H1 (cell line): ENCODE measurements at regions not wholly inside any gene's neighbourhood (a gene's known extent, or its start where the extent isn't known, plus 50 kb on each side); places are given as distances from the start of the nearest gene placed in this dataset.

Experiments used
- GABPA ChIP-seq: IDR thresholded peaks from 2 replicates; pipeline ENCODE4 v1.6.1; 2011; ENCODE audit warnings: mild to moderate bottlenecking, low read length, moderate library complexity, borderline replicate concordance; ENCODE audit not compliant: insufficient read depth
- JUN ChIP-seq: IDR thresholded peaks from 2 replicates; pipeline ENCODE4 v1.6.1; 2011; ENCODE audit warnings: low read depth, mild to moderate bottlenecking, improper control_type of control experiment, low read length
- YY1 ChIP-seq: IDR thresholded peaks from 2 replicates; pipeline ENCODE4 v1.6.1; 2011; ENCODE audit warnings: low read depth, mild to moderate bottlenecking, low read length

DNA sequence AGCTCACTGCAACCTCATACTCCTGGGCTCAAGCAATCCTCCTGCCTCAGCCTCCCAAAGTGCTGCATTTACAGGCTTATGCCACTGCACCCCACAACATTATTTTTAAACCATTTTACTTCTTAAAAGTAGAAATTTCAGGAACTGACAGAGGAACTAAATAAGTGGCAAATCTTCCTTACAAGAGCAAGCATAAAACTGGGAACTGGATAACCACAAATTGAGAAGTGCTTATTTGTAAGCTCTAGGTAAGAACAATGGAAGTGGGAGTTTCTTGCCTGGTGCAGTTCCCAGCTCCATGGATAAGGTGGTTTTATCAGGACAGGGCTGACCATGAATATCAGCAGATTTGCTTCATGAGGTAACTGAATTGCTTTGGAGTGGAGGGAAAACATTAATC lies 655.2 kb downstream of the DIPK2A start (continued):
- no peak for TF ChIP-seq YY1
- no peak for TF ChIP-seq JUN
- no peak for TF ChIP-seq GABPA
